Choroid plexus epithelial cell (primary cell): ENCODE measurements at regions not wholly inside any gene's neighbourhood (a gene's known extent, or its start where the extent isn't known, plus 50 kb on each side); places are given as distances from the start of the nearest gene placed in this dataset.

Experiments used
- DNase-seq: peaks from one replicate; pipeline ENCODE4 v3.0.0-alpha.2; 2010; ENCODE audit warnings: low read depth
- H3K4me3 ChIP-seq: 2 replicates; pipeline ENCODE4 v1.5.1; 2011; ENCODE audit warnings: low read depth, mild to moderate bottlenecking, control low read depth, low read length, moderate library complexity
- TF ChIP-seq, protein P1 (sequence below): conservative IDR thresholded peaks from 2 replicates; pipeline ENCODE4 v1.5.1; 2011; ENCODE audit warnings: low read depth, mild to moderate bottlenecking, control low read depth, inconsistent platforms, low read length, moderate library complexity

DNA sequence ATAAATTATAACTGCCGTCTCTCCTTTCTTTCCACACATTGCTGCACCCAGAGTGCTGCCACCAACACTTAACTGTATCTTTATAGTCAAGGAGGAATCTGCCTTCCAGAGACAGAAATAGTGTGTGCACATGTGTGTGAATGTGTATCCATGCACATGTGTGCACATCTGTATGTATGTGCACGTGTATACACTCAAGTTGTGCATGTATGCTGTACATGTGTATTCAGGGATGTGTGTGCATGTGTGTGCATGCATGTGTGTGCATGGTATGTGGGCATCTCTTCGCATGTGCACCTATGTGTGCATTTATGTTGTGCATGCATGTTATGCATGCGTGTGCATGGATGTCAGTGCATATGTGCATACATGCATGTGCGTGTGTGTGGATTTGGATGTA is 253.3 kb downstream of the KLF6 start:
- DNase-seq = no peak
- no peak overlapping the region for H3K4me3 ChIP-seq
- TF ChIP-seq, protein P1, sequence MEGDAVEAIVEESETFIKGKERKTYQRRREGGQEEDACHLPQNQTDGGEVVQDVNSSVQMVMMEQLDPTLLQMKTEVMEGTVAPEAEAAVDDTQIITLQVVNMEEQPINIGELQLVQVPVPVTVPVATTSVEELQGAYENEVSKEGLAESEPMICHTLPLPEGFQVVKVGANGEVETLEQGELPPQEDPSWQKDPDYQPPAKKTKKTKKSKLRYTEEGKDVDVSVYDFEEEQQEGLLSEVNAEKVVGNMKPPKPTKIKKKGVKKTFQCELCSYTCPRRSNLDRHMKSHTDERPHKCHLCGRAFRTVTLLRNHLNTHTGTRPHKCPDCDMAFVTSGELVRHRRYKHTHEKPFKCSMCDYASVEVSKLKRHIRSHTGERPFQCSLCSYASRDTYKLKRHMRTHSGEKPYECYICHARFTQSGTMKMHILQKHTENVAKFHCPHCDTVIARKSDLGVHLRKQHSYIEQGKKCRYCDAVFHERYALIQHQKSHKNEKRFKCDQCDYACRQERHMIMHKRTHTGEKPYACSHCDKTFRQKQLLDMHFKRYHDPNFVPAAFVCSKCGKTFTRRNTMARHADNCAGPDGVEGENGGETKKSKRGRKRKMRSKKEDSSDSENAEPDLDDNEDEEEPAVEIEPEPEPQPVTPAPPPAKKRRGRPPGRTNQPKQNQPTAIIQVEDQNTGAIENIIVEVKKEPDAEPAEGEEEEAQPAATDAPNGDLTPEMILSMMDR = no peak

DNA sequence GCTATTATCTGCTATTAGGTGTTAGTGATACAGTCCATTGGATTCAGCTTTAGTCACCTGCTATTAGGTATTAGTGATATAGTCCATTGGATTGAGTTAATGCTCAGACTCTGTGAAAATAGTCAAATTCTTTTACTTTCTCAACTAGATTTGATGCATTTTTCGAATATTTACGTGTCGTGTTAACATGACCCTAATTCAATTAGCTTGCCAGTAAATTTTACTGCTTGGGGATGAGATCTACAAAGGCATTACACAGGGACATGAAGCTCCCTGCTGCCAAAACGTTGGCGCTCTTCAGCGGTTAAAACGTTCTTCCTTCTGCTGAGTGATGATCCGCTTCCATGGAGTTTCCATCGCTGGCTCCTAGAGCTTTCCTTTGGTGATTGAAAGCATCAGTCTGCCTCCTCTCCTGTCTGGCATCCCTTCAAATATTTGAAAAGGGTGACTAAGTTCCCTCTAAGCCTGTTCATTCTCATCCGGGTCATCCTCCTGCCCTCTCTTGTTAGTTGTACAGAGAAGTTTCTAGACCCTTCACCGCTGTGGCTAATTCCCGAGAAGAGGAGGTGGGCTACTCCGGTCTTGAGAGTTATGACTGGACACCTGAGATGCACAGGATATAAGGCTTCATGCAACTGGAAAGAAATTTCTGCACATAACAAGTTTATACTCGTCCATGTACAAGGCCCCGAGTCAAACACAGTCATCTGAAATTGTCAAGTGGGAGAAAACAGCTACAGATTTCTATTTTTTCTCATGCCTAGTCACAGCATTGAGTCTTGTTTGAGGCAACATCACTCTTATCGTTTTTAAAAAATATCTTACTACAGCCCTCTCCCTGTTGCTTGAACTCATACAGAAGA is 254.0 kb downstream of the KLF6 start:
- DNase-seq = no peak
- TF ChIP-seq, protein P1 = no peak
- H3K4me3 ChIP-seq = no peak overlapping the region

DNA sequence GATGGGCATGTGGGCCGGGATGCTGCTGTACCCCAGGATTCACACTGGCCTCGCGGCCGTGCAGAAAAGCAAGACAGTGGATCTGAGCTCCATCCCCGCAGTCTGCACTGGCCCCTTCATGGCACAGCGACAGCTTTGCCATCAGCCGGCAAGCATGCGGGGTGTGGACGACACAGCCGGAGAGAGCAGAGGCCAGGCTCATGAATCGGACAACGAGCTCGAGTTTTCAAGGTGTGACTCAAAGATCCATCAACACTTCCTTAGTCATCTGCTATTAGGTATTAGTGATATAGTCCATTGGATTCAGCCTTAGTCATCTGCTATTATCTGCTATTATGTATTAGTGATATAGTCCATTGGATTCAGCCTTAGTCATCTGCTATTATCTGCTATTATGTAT is 254.7 kb downstream of the KLF6 start:
- DNase-seq = no peak
- TF ChIP-seq, protein P1 = no peak
- H3K4me3 ChIP-seq = no peak overlapping the region

DNA sequence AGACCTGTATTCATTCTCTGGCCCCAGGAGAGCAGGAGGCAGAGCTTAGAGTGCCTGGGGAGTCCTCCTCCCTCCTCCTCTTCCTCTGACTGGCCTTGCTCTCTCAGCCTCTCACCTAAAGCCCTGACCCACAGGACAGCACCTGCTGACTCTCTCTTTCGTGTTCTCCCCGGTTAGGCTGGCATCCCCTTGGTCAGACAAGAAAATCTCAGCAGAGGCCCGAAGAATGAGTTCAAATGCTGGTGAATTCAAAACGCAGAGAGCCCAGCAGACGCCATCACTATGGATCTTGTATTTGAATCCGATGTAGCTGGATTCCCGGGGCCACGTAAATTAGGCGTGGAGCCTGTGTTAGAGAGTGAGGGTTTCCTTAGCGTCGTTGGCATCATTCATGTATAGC is 255.3 kb downstream of the KLF6 start:
- TF ChIP-seq, protein P1 = no peak
- DNase-seq = no peak
- no peak overlapping the region for H3K4me3 ChIP-seq

DNA sequence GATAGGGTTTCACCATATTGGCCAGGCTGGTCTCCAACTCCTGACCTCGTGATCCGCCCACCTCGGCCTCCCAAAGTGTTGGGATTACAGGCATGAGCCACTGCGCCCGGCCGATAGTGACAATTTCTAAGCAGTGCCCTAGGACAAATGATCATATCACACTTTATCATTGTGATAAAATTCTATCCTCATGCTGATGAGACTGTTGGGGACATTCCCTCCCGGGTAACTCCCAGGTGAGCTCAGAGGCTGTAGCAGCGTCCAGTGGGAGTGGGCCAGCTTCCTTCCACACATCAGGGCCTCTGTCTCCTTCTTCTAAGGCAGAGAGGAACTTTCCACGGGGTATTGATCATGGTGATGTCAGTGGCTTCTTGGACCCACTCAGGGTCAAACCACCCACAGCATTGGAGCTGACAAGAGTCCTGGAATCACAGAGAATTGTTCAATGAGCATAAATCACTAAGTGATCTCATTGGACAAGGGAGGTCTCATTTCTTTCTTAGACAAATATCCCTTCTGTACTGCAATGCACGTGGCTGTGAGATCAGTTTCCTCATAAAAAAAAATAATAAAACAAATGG is 256.1 kb downstream of the KLF6 start:
- no peak overlapping the region for H3K4me3 ChIP-seq
- no peak for DNase-seq
- TF ChIP-seq, protein P1 = no peak

DNA sequence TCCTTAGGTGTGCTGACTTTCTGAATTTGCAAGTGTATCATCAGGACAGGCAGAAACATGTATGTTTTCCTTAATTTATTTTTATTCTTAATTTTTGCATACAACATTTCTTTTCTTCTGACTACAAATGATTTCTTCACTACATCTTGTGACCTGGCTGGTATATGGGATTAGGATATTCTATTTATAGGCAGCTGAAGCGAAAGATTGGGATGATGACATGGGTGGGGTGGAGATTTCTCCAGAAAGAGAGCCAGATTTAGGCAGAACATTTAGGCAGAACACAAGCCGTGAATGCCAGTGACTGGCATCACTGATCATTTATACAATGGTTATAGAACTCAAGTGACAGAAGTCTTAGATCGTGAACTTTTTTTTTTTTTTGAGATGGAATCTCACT is 256.7 kb downstream of the KLF6 start:
- DNase-seq = no peak
- H3K4me3 ChIP-seq = no peak overlapping the region
- TF ChIP-seq, protein P1 = no peak

DNA sequence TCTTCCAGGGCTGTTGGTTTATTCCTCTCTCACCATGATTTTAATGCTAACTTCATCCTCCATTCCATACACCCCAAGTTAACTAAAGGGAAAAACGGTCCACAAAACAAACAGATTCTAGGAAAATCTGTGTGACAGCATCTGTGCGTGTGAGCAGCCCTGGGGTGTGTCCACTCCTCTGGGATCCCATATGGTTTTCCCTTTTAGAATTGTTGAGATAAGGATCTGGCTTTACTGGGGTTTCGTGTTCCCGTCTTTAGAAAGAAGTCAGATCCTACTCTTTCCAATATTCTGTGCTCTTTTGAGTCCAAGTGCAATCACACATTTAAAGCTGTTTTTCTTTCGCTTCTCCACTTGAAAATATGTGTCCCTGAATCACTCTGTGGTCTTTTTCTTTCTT is 257.1 kb downstream of the KLF6 start:
- TF ChIP-seq, protein P1 = no peak
- DNase-seq = no peak
- no peak overlapping the region for H3K4me3 ChIP-seq
